PC-3 (cell line): ENCODE measurements at regions not wholly inside any gene's neighbourhood (a gene's known extent, or its start where the extent isn't known, plus 50 kb on each side); places are given as distances from the start of the nearest gene placed in this dataset.
"Not testable (repeated sequence)": the region's sequence is repeated elsewhere in the genome, so short reads cannot be mapped to it uniquely, and the experiment has no call there.

Source experiments
- ATAC-seq: fragments of 200-7000 bp; cut with Tn5 transposase; 2 replicates; pipeline ENCODE4 v1.9.1; 2020; ENCODE audit warnings: mild to moderate bottlenecking, moderate library complexity
- BruUV-seq: library from RNA; stranded (reverse); fragments of 400-500 nt; replicated peaks from 2 replicates; lab custom pipeline; 2021; lab: Mats Ljungman, UMichigan
- CTCF ChIA-PET: fragments of 300-600 bp; sonication (Branson Sonifier 250); formaldehyde crosslinking; loops from one replicate; lab custom pipeline; 2022; ENCODE audit warnings: antibody characterized with exemption; lab: Charles Lee
- POLR2A ChIA-PET: fragments of 300-600 bp; sonication (Branson Sonifier 250); formaldehyde crosslinking; loops from one replicate; lab custom pipeline; 2022; ENCODE audit warnings: antibody characterized with exemption; ENCODE audit not compliant: unreplicated experiment; lab: Charles Lee
- DNase-seq: peaks from one replicate; pipeline ENCODE4 v3.0.0-alpha.2; 2015
- H2AFZ ChIP-seq: fragments of 300-600 bp; sonication (generic); 2 replicates; pipeline ENCODE4 v1.6.0; 2016; ENCODE audit warnings: antibody characterized with exemption, low read length
- H3F3A ChIP-seq: fragments of 300-600 bp; sonication (generic); one replicate; pipeline ENCODE4 v1.6.0; 2017; ENCODE audit warnings: antibody characterized with exemption, low read length, control low read depth, mild to moderate bottlenecking; ENCODE audit not compliant: unreplicated experiment
- H3K27ac ChIP-seq: fragments of 300-600 bp; sonication (generic); 2 replicates; pipeline ENCODE4 v1.5.1; 2016; ENCODE audit warnings: mild to moderate bottlenecking, low read length
- H3K27me3 ChIP-seq: fragments of 300-600 bp; sonication (generic); 2 replicates; pipeline ENCODE4 v1.6.1; 2016; ENCODE audit warnings: low read length, mixed read lengths
- H3K36me3 ChIP-seq: fragments of 300-600 bp; sonication (generic); 2 replicates; pipeline ENCODE4 v1.6.1; 2016; ENCODE audit warnings: low read depth, mixed run types, low read length, mixed read lengths
- H3K4me1 ChIP-seq: fragments of 300-600 bp; sonication (generic); 2 replicates; pipeline ENCODE4 v1.5.1; 2016; ENCODE audit warnings: low read length; ENCODE audit not compliant: insufficient read depth
- H3K4me2 ChIP-seq: fragments of 300-600 bp; sonication (generic); 2 replicates; pipeline ENCODE4 v1.6.0; 2016; ENCODE audit warnings: low read length
- H3K4me3 ChIP-seq: fragments of 300-600 bp; sonication (generic); 2 replicates; pipeline ENCODE4 v1.5.1; 2016; ENCODE audit warnings: mild to moderate bottlenecking, low read length, mixed read lengths
- H3K79me2 ChIP-seq: fragments of 300-600 bp; sonication (generic); 2 replicates; pipeline ENCODE4 v1.6.1; 2017; ENCODE audit warnings: low read length, mixed read lengths
- H3K9ac ChIP-seq: fragments of 300-600 bp; sonication (generic); 2 replicates; pipeline ENCODE4 v1.6.0; 2016; ENCODE audit warnings: mild to moderate bottlenecking, low read length
- H3K9me2 ChIP-seq: fragments of 300-600 bp; sonication (generic); replicated peaks from 2 replicates; pipeline ENCODE4 v1.6.1; 2016; ENCODE audit warnings: mixed run types, low read length, mixed read lengths
- H3K9me3 ChIP-seq: fragments of 300-600 bp; sonication (generic); 2 replicates; pipeline ENCODE4 v1.6.1; 2016; ENCODE audit warnings: low read length, mixed read lengths
- H4K20me1 ChIP-seq: fragments of 300-600 bp; sonication (generic); 2 replicates; pipeline ENCODE4 v1.6.1; 2016; ENCODE audit warnings: low read length, mixed read lengths
- EZH2 ChIP-seq: fragments of 300-600 bp; sonication (generic); IDR thresholded peaks from one replicate; pipeline ENCODE4 v1.6.1; 2017; ENCODE audit warnings: antibody characterized with exemption, mild to moderate bottlenecking, low read length; ENCODE audit not compliant: unreplicated experiment
- EZH2phosphoT487 ChIP-seq: fragments of 300-600 bp; sonication (generic); IDR thresholded peaks from 2 replicates; pipeline ENCODE4 v1.6.1; 2018; ENCODE audit warnings: mild to moderate bottlenecking, antibody characterized with exemption, low read length, borderline replicate concordance
- intact Hi-C: fragments of 100-400 bp; cut with micrococcal nuclease; formaldehyde crosslinking; loops from 2 replicates; pipeline ENCODE4 v1.9.0; 2023
- TF ChIP-seq, protein P1 (sequence below): fragments of 300-600 bp; sonication (generic); conservative IDR thresholded peaks from 2 replicates; pipeline ENCODE4 v1.5.1; 2017; ENCODE audit warnings: antibody characterized with exemption, low read depth, mild to moderate bottlenecking, low read length

DNA sequence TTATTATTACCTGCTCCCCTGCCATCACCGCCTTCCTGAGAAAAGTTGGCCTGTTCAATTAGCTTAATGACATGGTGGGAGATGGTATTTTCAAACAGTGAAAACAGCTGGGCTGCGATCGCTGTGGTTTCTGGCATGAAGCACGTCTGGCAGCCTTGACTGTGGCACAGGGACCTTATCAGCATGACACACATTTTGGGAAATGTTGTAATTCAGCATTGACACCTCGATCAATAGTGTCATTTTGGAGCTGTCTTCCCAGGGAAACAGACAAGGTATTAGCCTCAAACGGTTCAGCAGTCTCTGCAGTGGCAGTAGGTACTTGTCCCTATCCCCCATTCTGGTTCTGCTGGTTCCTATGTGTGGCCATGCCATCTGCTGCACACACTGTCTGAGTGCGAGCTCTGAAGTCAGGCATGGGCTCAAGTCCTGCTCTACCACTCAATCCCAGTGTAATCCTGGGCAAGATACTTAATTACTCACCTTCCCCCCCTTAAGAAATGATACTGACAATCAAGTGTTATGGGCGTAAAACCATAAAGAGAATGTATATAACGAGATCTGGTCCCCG lies 154.5 kb upstream of the KCND3 start:
- no peaks in the 10 kb centered on the region for H4K20me1 ChIP-seq
- H3K36me3 ChIP-seq, result no peaks in the 10 kb centered on the region
- no peaks in the 10 kb centered on the region for H3K9me3 ChIP-seq
- intact Hi-C loops, result no loop called here
- no peak for ATAC-seq
- H3K27me3 ChIP-seq, result peaks cover 42% of the 10 kb centered on the region
- no peak for DNase-seq
- no peaks in the 10 kb centered on the region for H3K79me2 ChIP-seq
- H3K27ac ChIP-seq, result no peak overlapping the region
- no TSS peak for BruUV-seq
- TF ChIP-seq, protein P1, sequence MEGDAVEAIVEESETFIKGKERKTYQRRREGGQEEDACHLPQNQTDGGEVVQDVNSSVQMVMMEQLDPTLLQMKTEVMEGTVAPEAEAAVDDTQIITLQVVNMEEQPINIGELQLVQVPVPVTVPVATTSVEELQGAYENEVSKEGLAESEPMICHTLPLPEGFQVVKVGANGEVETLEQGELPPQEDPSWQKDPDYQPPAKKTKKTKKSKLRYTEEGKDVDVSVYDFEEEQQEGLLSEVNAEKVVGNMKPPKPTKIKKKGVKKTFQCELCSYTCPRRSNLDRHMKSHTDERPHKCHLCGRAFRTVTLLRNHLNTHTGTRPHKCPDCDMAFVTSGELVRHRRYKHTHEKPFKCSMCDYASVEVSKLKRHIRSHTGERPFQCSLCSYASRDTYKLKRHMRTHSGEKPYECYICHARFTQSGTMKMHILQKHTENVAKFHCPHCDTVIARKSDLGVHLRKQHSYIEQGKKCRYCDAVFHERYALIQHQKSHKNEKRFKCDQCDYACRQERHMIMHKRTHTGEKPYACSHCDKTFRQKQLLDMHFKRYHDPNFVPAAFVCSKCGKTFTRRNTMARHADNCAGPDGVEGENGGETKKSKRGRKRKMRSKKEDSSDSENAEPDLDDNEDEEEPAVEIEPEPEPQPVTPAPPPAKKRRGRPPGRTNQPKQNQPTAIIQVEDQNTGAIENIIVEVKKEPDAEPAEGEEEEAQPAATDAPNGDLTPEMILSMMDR, result no peak
- TF ChIP-seq EZH2phosphoT487, result no peak
- TF ChIP-seq EZH2, result no peak
- CTCF ChIA-PET, result no interaction called here
- POLR2A ChIA-PET, result no interaction called here
- no peak overlapping the region for H3K4me2 ChIP-seq
- H2AFZ ChIP-seq, result no peak overlapping the region
- no peaks in the 10 kb centered on the region for H3K9me2 ChIP-seq
- H3K4me1 ChIP-seq, result no peaks in the 10 kb centered on the region
- no peak overlapping the region for H3K9ac ChIP-seq
- no peaks in the 10 kb centered on the region for H3F3A ChIP-seq
- H3K4me3 ChIP-seq, result no peak overlapping the region

DNA sequence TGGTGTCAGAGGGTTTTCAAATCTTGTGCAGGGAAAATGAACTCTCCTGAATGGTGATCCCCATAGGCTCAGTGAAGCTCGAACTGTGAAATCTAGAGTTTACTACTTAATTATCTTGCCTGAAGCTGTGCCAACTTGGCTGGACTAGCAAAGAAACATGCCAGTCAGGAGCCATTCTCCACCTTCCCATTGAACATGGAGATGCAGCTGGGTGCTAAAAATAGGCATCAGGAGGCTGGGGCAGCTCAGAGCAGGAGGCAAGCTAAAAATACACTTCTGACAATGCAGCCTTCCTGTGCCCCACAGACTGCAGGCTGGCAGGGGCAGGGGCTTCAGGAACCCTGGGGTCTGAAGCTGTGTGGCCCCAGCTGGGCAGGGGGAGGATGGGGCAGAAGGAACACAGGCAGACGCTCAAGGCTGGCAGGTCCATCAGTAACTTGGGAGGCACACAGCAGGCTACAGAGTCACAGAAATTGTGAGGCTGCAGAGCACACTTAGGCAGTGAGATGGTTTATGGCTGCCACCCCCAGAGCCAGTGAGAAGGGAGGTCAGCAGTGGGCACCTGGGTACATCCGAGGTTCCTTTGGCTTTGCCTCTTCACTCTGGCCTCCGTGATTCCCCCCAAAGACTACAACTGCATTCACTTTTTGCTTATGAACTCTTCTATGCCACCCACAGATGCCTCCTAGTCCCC lies 155.4 kb upstream of the KCND3 start:
- BruUV-seq, result no TSS peak
- no peak overlapping the region for H3K27ac ChIP-seq
- no peaks in the 10 kb centered on the region for H3F3A ChIP-seq
- no peaks in the 10 kb centered on the region for H3K36me3 ChIP-seq
- DNase-seq (no peak), ATAC-seq (no peak)
- intact Hi-C loops, result no loop called here
- H2AFZ ChIP-seq, result no peak overlapping the region
- H3K27me3 ChIP-seq, result peaks cover 40% of the 10 kb centered on the region
- no peaks in the 10 kb centered on the region for H3K9me2 ChIP-seq
- H3K79me2 ChIP-seq, result no peaks in the 10 kb centered on the region
- CTCF ChIA-PET, result no interaction called here
- no peak overlapping the region for H3K4me3 ChIP-seq
- no peaks in the 10 kb centered on the region for H3K9me3 ChIP-seq
- H3K4me1 ChIP-seq, result no peaks in the 10 kb centered on the region
- POLR2A ChIA-PET, result no interaction called here
- no peak overlapping the region for H3K4me2 ChIP-seq
- H3K9ac ChIP-seq, result no peak overlapping the region
- no peaks in the 10 kb centered on the region for H4K20me1 ChIP-seq
- TF ChIP-seq EZH2phosphoT487 (no peak), EZH2 (no peak)
- TF ChIP-seq, protein P1, result no peak

DNA sequence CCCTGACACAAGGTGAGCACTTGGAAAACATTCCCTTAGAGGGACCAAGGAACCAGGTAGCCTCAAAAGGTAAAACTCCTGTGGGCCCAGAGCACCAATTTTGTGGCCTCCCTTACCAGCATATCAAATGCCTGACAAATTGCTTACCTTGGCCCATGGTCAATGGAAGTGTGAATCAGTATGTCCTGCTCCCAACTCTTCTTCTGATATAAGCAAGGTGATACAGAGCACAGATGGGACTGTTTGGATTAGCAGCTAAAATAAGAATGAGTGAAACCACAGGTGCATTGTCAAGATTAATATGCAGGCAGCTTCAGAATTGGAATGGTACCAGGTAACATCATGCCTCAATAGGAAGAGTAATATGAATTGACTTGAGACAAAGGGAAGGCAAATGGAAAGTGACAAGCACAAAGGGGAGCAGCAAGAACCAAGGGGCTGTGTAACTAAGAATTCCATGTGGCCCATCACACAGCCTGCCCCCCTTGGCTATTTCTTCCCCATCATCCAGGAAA lies 156.8 kb upstream of the KCND3 start:
- Histone ChIP-seq H3K4me1 (no peaks in the 10 kb centered on the region), H3K9me3 (no peaks in the 10 kb centered on the region), H3K27ac (no peak overlapping the region), H3K9ac (no peak overlapping the region), H4K20me1 (no peaks in the 10 kb centered on the region), H3K36me3 (no peaks in the 10 kb centered on the region), H3K27me3 (peaks cover 29% of the 10 kb centered on the region), H2AFZ (no peak overlapping the region), H3K79me2 (no peaks in the 10 kb centered on the region), H3K4me3 (no peak overlapping the region), H3K9me2 (no peaks in the 10 kb centered on the region), H3K4me2 (no peak overlapping the region), H3F3A (no peaks in the 10 kb centered on the region)
- ChIA-PET CTCF (no interaction called here), POLR2A (no interaction called here)
- BruUV-seq, result no TSS peak
- DNase-seq (no peak), ATAC-seq (no peak)
- intact Hi-C loops, result no loop called here
- no peak for TF ChIP-seq EZH2phosphoT487
- TF ChIP-seq, protein P1, result no peak
- no peak for TF ChIP-seq EZH2

DNA sequence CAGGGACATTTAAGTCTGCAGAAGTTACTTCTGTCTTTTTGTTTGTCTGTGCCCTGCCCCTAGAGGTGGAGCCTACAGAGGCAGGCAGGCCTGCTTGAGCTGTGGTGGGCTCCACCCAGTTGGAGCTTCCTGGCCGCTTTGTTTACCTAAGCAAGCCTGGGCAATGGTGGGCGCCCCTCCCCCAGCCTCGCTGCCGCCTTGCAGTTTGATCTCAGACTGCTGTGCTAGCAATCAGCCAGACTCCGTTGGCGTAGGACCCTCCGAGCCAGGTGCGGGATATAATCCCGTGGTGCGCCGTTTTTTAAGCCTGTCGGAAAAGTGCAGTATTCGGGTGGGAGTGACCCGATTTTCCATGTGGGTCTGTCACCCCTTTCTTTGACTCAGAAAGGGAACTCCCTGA lies 170.7 kb upstream of the KCND3 start:
- ATAC-seq, DNase-seq, H3K9ac ChIP-seq, intact Hi-C loops, CTCF ChIA-PET, H3K9me2 ChIP-seq, POLR2A ChIA-PET, H3K4me1 ChIP-seq, H4K20me1 ChIP-seq, H3K79me2 ChIP-seq, BruUV-seq, H3K4me3 ChIP-seq, H3K4me2 ChIP-seq, H3K36me3 ChIP-seq, H3K27ac ChIP-seq, H3F3A ChIP-seq, H2AFZ ChIP-seq, H3K9me3 ChIP-seq: not testable (repeated sequence)
- peaks cover 30% of the 10 kb centered on the region for H3K27me3 ChIP-seq
